ENCODE measurements at regions not wholly inside any gene's neighbourhood (a gene's known extent, or its start where the extent isn't known, plus 50 kb on each side); places are given as distances from the start of the nearest gene placed in this dataset.

- Histone ChIP-seq H3K4me3 (ENCODE audit: low read depth, low read length) (no peak overlapping the region), H3K27me3 (ENCODE audit: control insufficient read depth, insufficient read depth, low read length) (no peaks in the 10 kb centered on the region), H3K27ac (ENCODE audit: low read depth, low read length) (no peak overlapping the region), H3K9me3 (ENCODE audit: control insufficient read depth, insufficient read depth, low read length) (peaks cover 30% of the 10 kb centered on the region)
- no peak for TF ChIP-seq CTCF (IDR thresholded peaks at IDR 0.05; ENCODE audit: low read depth, low read length)
- ChIA-PET CTCF (no interaction called here), POLR2A (no interaction called here)
- DNase-seq (ENCODE audit: low read depth, low spot score): no peak
These were observed 89.8 kb upstream of the MYCN start for GRCh38 chr2:15850534-15850933.

- TF ChIP-seq CTCF (IDR thresholded peaks at IDR 0.05; ENCODE audit: low read depth, low read length): no peak
- H3K27me3 ChIP-seq (ENCODE audit: control insufficient read depth, insufficient read depth, low read length): no peaks in the 10 kb centered on the region
- H3K9me3 ChIP-seq (ENCODE audit: control insufficient read depth, insufficient read depth, low read length): peaks cover 24% of the 10 kb centered on the region
- ChIA-PET CTCF (no interaction called here), POLR2A (no interaction called here)
- no peak overlapping the region for H3K4me3 ChIP-seq (ENCODE audit: low read depth, low read length)
- DNase-seq (ENCODE audit: low read depth, low spot score): no peak
- H3K27ac ChIP-seq (ENCODE audit: low read depth, low read length): no peak overlapping the region
These were observed 89.2 kb upstream of the MYCN start for GRCh38 chr2:15851076-15851693.

- CTCF ChIA-PET: no interaction called here
- no peaks in the 10 kb centered on the region for H3K27me3 ChIP-seq (ENCODE audit: control insufficient read depth, insufficient read depth, low read length)
These were observed 87.5 kb upstream of the MYCN start for GRCh38 chr2:15852811-15853210.

GRCh38 chr2:15853903-15854302, 86.4 kb upstream of the MYCN start:
- CTCF ChIA-PET: no interaction called here
- TF ChIP-seq CTCF (IDR thresholded peaks at IDR 0.05; ENCODE audit: low read depth, low read length): no peak
- POLR2A ChIA-PET: no interaction called here
- peaks cover 12% of the 10 kb centered on the region for H3K9me3 ChIP-seq (ENCODE audit: control insufficient read depth, insufficient read depth, low read length)
- no peak for DNase-seq (ENCODE audit: low read depth, low spot score)
- H3K27me3 ChIP-seq (ENCODE audit: control insufficient read depth, insufficient read depth, low read length): no peaks in the 10 kb centered on the region
- no peak overlapping the region for H3K27ac ChIP-seq (ENCODE audit: low read depth, low read length)
- H3K4me3 ChIP-seq (ENCODE audit: low read depth, low read length): no peak overlapping the region

More at GRCh38 chr2:15852811-15853210, 87.5 kb upstream of the MYCN start:
- TF ChIP-seq CTCF (IDR thresholded peaks at IDR 0.05; ENCODE audit: low read depth, low read length): no peak
- Histone ChIP-seq H3K9me3 (ENCODE audit: control insufficient read depth, insufficient read depth, low read length) (peaks cover 17% of the 10 kb centered on the region), H3K4me3 (ENCODE audit: low read depth, low read length) (no peak overlapping the region), H3K27ac (ENCODE audit: low read depth, low read length) (no peak overlapping the region)
- POLR2A ChIA-PET: no interaction called here
- DNase-seq (ENCODE audit: low read depth, low spot score): no peak

GRCh38 chr2:15855766-15856260, 84.5 kb upstream of the MYCN start:
- Histone ChIP-seq H3K9me3 (ENCODE audit: control insufficient read depth, insufficient read depth, low read length) (peaks cover 9% of the 10 kb centered on the region), H3K27me3 (ENCODE audit: control insufficient read depth, insufficient read depth, low read length) (no peaks in the 10 kb centered on the region), H3K27ac (ENCODE audit: low read depth, low read length) (no peak overlapping the region), H3K4me3 (ENCODE audit: low read depth, low read length) (no peak overlapping the region)
- ChIA-PET POLR2A (no interaction called here), CTCF (no interaction called here)
- no peak for DNase-seq (ENCODE audit: low read depth, low spot score)
- TF ChIP-seq CTCF (IDR thresholded peaks at IDR 0.05; ENCODE audit: low read depth, low read length): no peak

Measured in AG04450 (cell line).